Sigmoid colon (tissue), 3 donors: ENCODE measurements at regions not wholly inside any gene's neighbourhood (a gene's known extent, or its start where the extent isn't known, plus 50 kb on each side); places are given as distances from the start of the nearest gene placed in this dataset.

Experiments used
- POLR2A ChIP-seq, 2 donors: fragments of 450-650 bp; IDR thresholded peaks; one replicate each; pipeline ENCODE4 v1.6.1; 2016; ENCODE audit warnings: antibody characterized with exemption in 2 of 2, mild to moderate bottlenecking in 2 of 2, moderate library complexity in 2 of 2
- TF ChIP-seq, protein P1 (sequence below), 4 experiments: fragments of 450-650 bp in 3 of 4; fragments of 200-600 bp in 1 of 4; IDR thresholded peaks; one replicate each; pipeline ENCODE4 v1.5.1; 2016 to 2019; ENCODE audit warnings: antibody characterized with exemption in 4 of 4, mild to moderate bottlenecking in 3 of 4, moderate library complexity in 2 of 4

DNA sequence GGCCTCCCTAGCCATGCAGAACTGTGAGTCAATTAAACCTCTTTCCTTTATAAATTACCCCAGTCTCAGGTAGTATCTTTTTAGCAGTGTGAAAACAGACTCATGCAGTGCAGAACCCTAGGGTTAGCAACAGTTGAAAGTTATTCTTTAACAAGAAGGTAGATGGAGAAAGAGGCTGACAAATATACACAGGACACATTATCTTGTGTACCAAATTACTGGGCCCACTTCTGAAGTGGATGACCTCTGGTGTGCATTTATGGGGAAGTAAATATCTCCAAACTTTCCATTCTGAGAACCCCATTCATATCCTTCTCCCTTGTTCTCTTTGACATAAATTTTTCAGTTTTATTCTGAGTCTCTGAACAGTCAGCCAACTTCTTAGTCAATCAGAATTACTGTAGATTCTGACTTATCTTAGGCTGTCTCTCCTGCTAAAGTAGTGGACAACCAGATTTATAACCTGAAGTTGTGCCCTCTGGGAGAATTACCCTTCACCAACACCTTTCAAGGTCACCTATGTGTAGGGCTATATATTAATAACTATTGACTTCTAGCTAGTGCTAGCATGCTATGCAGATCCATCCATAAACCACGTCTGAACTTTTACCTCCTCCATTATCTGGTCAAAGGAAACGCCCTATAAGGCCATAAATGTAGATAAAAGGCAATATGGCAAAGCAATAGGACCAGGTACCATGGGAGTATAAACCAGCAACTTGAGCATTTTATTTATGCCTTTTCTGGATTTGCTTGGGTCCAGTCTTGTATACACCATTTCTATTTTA, 72.5 kb upstream of the TAB3 start:
- TF ChIP-seq POLR2A (IDR thresholded peaks at IDR 0.05) = no peak
- TF ChIP-seq, protein P1, sequence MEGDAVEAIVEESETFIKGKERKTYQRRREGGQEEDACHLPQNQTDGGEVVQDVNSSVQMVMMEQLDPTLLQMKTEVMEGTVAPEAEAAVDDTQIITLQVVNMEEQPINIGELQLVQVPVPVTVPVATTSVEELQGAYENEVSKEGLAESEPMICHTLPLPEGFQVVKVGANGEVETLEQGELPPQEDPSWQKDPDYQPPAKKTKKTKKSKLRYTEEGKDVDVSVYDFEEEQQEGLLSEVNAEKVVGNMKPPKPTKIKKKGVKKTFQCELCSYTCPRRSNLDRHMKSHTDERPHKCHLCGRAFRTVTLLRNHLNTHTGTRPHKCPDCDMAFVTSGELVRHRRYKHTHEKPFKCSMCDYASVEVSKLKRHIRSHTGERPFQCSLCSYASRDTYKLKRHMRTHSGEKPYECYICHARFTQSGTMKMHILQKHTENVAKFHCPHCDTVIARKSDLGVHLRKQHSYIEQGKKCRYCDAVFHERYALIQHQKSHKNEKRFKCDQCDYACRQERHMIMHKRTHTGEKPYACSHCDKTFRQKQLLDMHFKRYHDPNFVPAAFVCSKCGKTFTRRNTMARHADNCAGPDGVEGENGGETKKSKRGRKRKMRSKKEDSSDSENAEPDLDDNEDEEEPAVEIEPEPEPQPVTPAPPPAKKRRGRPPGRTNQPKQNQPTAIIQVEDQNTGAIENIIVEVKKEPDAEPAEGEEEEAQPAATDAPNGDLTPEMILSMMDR (IDR thresholded peaks at IDR 0.05) = no peak
